Mesendoderm (in vitro differentiated cells): ENCODE measurements at regions not wholly inside any gene's neighbourhood (a gene's known extent, or its start where the extent isn't known, plus 50 kb on each side); places are given as distances from the start of the nearest gene placed in this dataset.

Experiments
- DNase-seq: peaks from one replicate; pipeline ENCODE4 v3.0.0; 2013
- H2AK5ac ChIP-seq: 2 replicates; pipeline ENCODE4 v1.6.1; 2013; ENCODE audit warnings: low read length, inconsistent platforms
- H2BK120ac ChIP-seq: 2 replicates; pipeline ENCODE4 v1.6.1; 2013; ENCODE audit warnings: low read depth, mild to moderate bottlenecking, low read length, moderate library complexity, mixed read lengths
- H2BK15ac ChIP-seq: replicated peaks from 2 replicates; pipeline ENCODE4 v1.6.1; 2013; ENCODE audit warnings: low read depth, mild to moderate bottlenecking, moderate library complexity
- H2BK5ac ChIP-seq: 2 replicates; pipeline ENCODE4 v1.6.1; 2013; ENCODE audit warnings: low read length, inconsistent platforms
- H3K18ac ChIP-seq: 2 replicates; pipeline ENCODE4 v1.6.1; 2013; ENCODE audit warnings: mild to moderate bottlenecking, low read length, mixed read lengths
- H3K23ac ChIP-seq: one replicate; pipeline ENCODE4 v1.6.1; 2013; ENCODE audit warnings: low read length
- H3K27ac ChIP-seq: 2 replicates; pipeline ENCODE4 v1.5.1; 2013; ENCODE audit warnings: low read depth, mild to moderate bottlenecking, inconsistent platforms, low read length, moderate library complexity
- H3K27me3 ChIP-seq: 2 replicates; pipeline ENCODE4 v1.6.1; 2013; ENCODE audit warnings: low read length, control low read depth, mild to moderate bottlenecking, inconsistent platforms; ENCODE audit not compliant: insufficient read depth, poor library complexity
- H3K36me3 ChIP-seq: 2 replicates; pipeline ENCODE4 v1.6.1; 2013; ENCODE audit warnings: low read length, inconsistent platforms; ENCODE audit not compliant: control insufficient read depth, insufficient read depth
- H3K4ac ChIP-seq: one replicate; pipeline ENCODE4 v1.6.1; 2013; ENCODE audit warnings: low read depth, mild to moderate bottlenecking, low read length, moderate library complexity
- H3K4me1 ChIP-seq: 2 replicates; pipeline ENCODE4 v1.6.1; 2013; ENCODE audit warnings: low read depth, low read length, inconsistent platforms; ENCODE audit not compliant: control insufficient read depth
- H3K4me2 ChIP-seq: 2 replicates; pipeline ENCODE4 v1.6.1; 2013; ENCODE audit warnings: low read length
- H3K4me3 ChIP-seq: 2 replicates; pipeline ENCODE4 v1.5.1; 2013; ENCODE audit warnings: mild to moderate bottlenecking, low read length
- H3K56ac ChIP-seq: one replicate; pipeline ENCODE4 v1.6.1; 2013; ENCODE audit warnings: low read length
- H3K79me1 ChIP-seq: 2 replicates; pipeline ENCODE4 v1.6.1; 2013; ENCODE audit warnings: low read length, inconsistent platforms
- H3K79me2 ChIP-seq: 2 replicates; pipeline ENCODE4 v1.6.1; 2013; ENCODE audit warnings: mild to moderate bottlenecking, low read length; ENCODE audit not compliant: control insufficient read depth, insufficient read depth
- H3K9ac ChIP-seq: 2 replicates; pipeline ENCODE4 v1.6.1; 2013; ENCODE audit warnings: low read length, inconsistent platforms
- H4K5ac ChIP-seq: one replicate; pipeline ENCODE4 v1.6.1; 2013; ENCODE audit warnings: low read length
- H4K8ac ChIP-seq: one replicate; pipeline ENCODE4 v1.6.1; 2013; ENCODE audit warnings: low read depth, mild to moderate bottlenecking, control low read depth, low read length, moderate library complexity
- WGBS: extraction: QIAGEN DNeasy Blood & Tissue Kit; methylation state at CpG from one replicate; pipeline ENCODE4 v1.1.7; 2013; ENCODE audit warnings: low lambda C conversion rate, missing lambda C conversion rate; ENCODE audit not compliant: insufficient coverage; ENCODE audit errors: extremely low coverage; 5-methylcytosine and 5-hydroxymethylcytosine counted together

DNA sequence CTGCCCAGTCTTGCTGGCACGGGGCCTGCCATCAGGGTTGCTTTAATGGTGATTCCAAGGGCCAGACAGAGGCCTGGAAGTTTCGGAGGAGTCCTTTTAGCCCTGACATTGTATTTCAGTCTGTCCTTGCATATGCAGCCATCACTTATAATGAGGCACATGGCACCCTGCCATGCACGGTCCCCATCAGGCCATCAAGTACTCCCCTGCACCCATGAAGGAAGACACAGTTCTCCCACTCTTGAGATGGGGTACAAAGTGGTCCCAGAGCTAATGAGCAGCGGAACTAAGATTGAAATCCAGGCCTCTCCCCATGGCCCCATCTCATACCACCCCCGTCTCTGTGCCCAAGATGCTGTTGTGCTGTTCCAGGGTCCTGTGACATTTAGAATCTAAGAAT, 596.6 kb downstream of the PTPRU start:
- no peaks in the 10 kb centered on the region for H3K27me3 ChIP-seq
- H3K23ac ChIP-seq: no peak overlapping the region
- no peak overlapping the region for H4K8ac ChIP-seq
- no peak overlapping the region for H2BK15ac ChIP-seq
- H3K4me2 ChIP-seq: no peak overlapping the region
- no peak overlapping the region for H3K9ac ChIP-seq
- H3K79me2 ChIP-seq: no peaks in the 10 kb centered on the region
- no peak overlapping the region for H3K27ac ChIP-seq
- H3K4me3 ChIP-seq: no peak overlapping the region
- DNase-seq: no peak
- no peak overlapping the region for H2BK120ac ChIP-seq
- no CpG with 5 or more reads among the region's 5 CpGs for WGBS
- no peaks in the 10 kb centered on the region for H3K36me3 ChIP-seq
- no peak overlapping the region for H3K18ac ChIP-seq
- no peak overlapping the region for H3K4ac ChIP-seq
- no peaks in the 10 kb centered on the region for H3K79me1 ChIP-seq
- no peak overlapping the region for H2BK5ac ChIP-seq
- no peak overlapping the region for H2AK5ac ChIP-seq
- no peak overlapping the region for H3K56ac ChIP-seq
- no peak overlapping the region for H4K5ac ChIP-seq
- no peaks in the 10 kb centered on the region for H3K4me1 ChIP-seq

- Histone ChIP-seq H2BK5ac (no peak overlapping the region), H4K8ac (no peak overlapping the region), H4K5ac (no peak overlapping the region), H3K27me3 (no peaks in the 10 kb centered on the region), H2BK15ac (no peak overlapping the region), H2AK5ac (no peak overlapping the region), H3K56ac (no peak overlapping the region), H3K36me3 (no peaks in the 10 kb centered on the region), H3K4me3 (no peak overlapping the region), H3K79me1 (no peaks in the 10 kb centered on the region), H3K4me2 (no peak overlapping the region), H3K9ac (no peak overlapping the region), H3K4ac (no peak overlapping the region), H3K79me2 (no peaks in the 10 kb centered on the region), H3K27ac (no peak overlapping the region), H3K23ac (no peak overlapping the region), H2BK120ac (no peak overlapping the region), H3K4me1 (no peaks in the 10 kb centered on the region), H3K18ac (no peak overlapping the region)
- no CpG with 5 or more reads among the region's 8 CpGs for WGBS
- no peak for DNase-seq
Measured at GRCh38 chr1:29832471-29832870, 596.1 kb downstream of the PTPRU start.

GRCh38 chr1:29831500-29832117, 595.3 kb downstream of the PTPRU start:
- no peaks in the 10 kb centered on the region for H3K36me3 ChIP-seq

GRCh38 chr1:29830916-29831315, 594.6 kb downstream of the PTPRU start:
- Histone ChIP-seq H4K8ac (no peak overlapping the region), H4K5ac (no peak overlapping the region), H3K27me3 (no peaks in the 10 kb centered on the region), H3K9ac (no peak overlapping the region), H3K79me2 (no peaks in the 10 kb centered on the region), H2AK5ac (no peak overlapping the region), H3K4me1 (no peaks in the 10 kb centered on the region), H3K4ac (no peak overlapping the region), H3K56ac (no peak overlapping the region), H2BK120ac (no peak overlapping the region), H3K18ac (no peak overlapping the region), H2BK15ac (no peak overlapping the region), H3K23ac (no peak overlapping the region), H3K4me3 (no peak overlapping the region), H2BK5ac (no peak overlapping the region), H3K79me1 (no peaks in the 10 kb centered on the region), H3K36me3 (no peaks in the 10 kb centered on the region), H3K27ac (no peak overlapping the region), H3K4me2 (no peak overlapping the region)
- no peak for DNase-seq
- WGBS: no CpG with 5 or more reads among the region's 7 CpGs

More at GRCh38 chr1:29831500-29832117, 595.3 kb downstream of the PTPRU start:
- H3K23ac ChIP-seq: no peak overlapping the region
- H3K56ac ChIP-seq: no peak overlapping the region
- no peaks in the 10 kb centered on the region for H3K79me1 ChIP-seq
- H4K5ac ChIP-seq: no peak overlapping the region
- no peak overlapping the region for H3K9ac ChIP-seq
- H4K8ac ChIP-seq: no peak overlapping the region
- no peak overlapping the region for H2BK15ac ChIP-seq
- H3K4me3 ChIP-seq: no peak overlapping the region
- H3K27ac ChIP-seq: no peak overlapping the region
- no peaks in the 10 kb centered on the region for H3K27me3 ChIP-seq
- WGBS: no CpG with 5 or more reads among the region's 7 CpGs
- DNase-seq: no peak
- H2BK5ac ChIP-seq: no peak overlapping the region
- no peak overlapping the region for H3K4me2 ChIP-seq
- H2AK5ac ChIP-seq: no peak overlapping the region
- H3K79me2 ChIP-seq: no peaks in the 10 kb centered on the region
- H3K4ac ChIP-seq: no peak overlapping the region
- H3K18ac ChIP-seq: no peak overlapping the region
- H3K4me1 ChIP-seq: no peaks in the 10 kb centered on the region
- no peak overlapping the region for H2BK120ac ChIP-seq

- DNase-seq: no peak
- H3K4ac ChIP-seq: no peak overlapping the region
Measured at GRCh38 chr1:29830383-29830782, 594.1 kb downstream of the PTPRU start.

More at GRCh38 chr1:29830383-29830782, 594.1 kb downstream of the PTPRU start:
- H3K4me1 ChIP-seq: no peaks in the 10 kb centered on the region
- no peak overlapping the region for H3K4me3 ChIP-seq
- H2BK15ac ChIP-seq: no peak overlapping the region
- no CpG with 5 or more reads among the region's 8 CpGs for WGBS
- H3K23ac ChIP-seq: no peak overlapping the region
- no peak overlapping the region for H3K9ac ChIP-seq
- H3K27me3 ChIP-seq: no peaks in the 10 kb centered on the region
- no peaks in the 10 kb centered on the region for H3K79me2 ChIP-seq
- H3K79me1 ChIP-seq: no peaks in the 10 kb centered on the region
- H3K36me3 ChIP-seq: no peaks in the 10 kb centered on the region
- H4K8ac ChIP-seq: no peak overlapping the region
- H2AK5ac ChIP-seq: no peak overlapping the region
- no peak overlapping the region for H2BK120ac ChIP-seq
- H3K27ac ChIP-seq: no peak overlapping the region
- H4K5ac ChIP-seq: no peak overlapping the region
- no peak overlapping the region for H3K4me2 ChIP-seq
- no peak overlapping the region for H3K18ac ChIP-seq
- H3K56ac ChIP-seq: no peak overlapping the region
- no peak overlapping the region for H2BK5ac ChIP-seq
